ENCODE measurements at regions not wholly inside any gene's neighbourhood (a gene's known extent, or its start where the extent isn't known, plus 50 kb on each side); places are given as distances from the start of the nearest gene placed in this dataset.

DNA sequence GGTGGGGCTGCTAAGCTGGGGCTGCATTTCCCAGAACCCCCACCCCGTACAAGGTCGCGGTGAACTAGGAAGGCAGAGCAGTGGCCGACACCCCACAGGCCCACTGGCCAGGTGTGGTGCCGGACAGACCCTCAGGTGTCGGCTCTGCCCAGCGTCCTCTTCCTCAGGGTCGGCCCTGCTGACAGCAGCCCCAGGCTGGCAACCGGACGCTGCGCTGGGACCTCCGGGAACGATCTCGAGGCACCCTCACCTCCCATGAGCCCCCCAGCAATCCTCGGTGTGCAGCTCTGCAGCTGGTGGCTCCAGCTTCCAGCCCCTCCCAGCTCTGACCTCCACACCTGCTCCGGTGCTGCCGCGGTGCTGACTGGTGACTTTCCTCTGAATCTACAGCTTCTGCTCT, 142.9 kb upstream of the SPACA7 start:
- no peak overlapping the region for H3K4me3 ChIP-seq
- H3K27ac ChIP-seq: no peak overlapping the region
- no peak for DNase-seq (ENCODE audit: low spot score in 2 of 2)
- H3K36me3 ChIP-seq: no peaks in the 10 kb centered on the region
- TF ChIP-seq, protein P1, sequence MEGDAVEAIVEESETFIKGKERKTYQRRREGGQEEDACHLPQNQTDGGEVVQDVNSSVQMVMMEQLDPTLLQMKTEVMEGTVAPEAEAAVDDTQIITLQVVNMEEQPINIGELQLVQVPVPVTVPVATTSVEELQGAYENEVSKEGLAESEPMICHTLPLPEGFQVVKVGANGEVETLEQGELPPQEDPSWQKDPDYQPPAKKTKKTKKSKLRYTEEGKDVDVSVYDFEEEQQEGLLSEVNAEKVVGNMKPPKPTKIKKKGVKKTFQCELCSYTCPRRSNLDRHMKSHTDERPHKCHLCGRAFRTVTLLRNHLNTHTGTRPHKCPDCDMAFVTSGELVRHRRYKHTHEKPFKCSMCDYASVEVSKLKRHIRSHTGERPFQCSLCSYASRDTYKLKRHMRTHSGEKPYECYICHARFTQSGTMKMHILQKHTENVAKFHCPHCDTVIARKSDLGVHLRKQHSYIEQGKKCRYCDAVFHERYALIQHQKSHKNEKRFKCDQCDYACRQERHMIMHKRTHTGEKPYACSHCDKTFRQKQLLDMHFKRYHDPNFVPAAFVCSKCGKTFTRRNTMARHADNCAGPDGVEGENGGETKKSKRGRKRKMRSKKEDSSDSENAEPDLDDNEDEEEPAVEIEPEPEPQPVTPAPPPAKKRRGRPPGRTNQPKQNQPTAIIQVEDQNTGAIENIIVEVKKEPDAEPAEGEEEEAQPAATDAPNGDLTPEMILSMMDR (IDR thresholded peaks at IDR 0.05): no peak
- TF ChIP-seq POLR2A (IDR thresholded peaks at IDR 0.05) (no peak), EP300 (IDR thresholded peaks at IDR 0.05) (no peak)
- no peaks in the 10 kb centered on the region for H3K27me3 ChIP-seq
- peaks cover 0 to 5% (median 0%) of the 10 kb centered on the region in 4 donors for H3K9me3 ChIP-seq
- 77 to 86% methylated on average over 9 to 18 of the region's 18 CpGs for WGBS, 2 donors
- no peaks in the 10 kb centered on the region for H3K4me1 ChIP-seq

DNA sequence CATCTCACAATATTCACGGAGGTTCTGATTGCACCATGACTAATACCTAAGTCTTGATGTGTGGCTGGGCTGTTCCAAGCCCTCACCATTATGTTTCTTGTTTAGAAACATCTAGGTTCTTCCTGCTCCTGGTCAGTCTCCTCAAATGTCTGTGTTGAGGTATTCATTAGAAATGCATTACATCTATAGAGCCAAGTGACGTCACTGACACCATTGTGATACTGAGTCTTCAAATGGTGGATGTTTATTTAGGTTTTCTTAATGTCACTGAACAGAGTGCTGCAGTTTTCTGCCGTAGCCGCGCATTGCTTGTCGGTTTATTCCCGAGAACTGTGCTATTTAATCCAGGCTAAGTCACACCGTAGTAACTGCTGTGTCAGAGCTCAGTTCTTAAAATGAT, 142.4 kb upstream of the SPACA7 start:
- DNase-seq (ENCODE audit: low spot score in 2 of 2): no peak
- Histone ChIP-seq H3K27me3 (no peaks in the 10 kb centered on the region), H3K36me3 (no peaks in the 10 kb centered on the region), H3K9me3 (peaks cover 0 to 9% (median 0%) of the 10 kb centered on the region in 4 donors), H3K27ac (no peak overlapping the region), H3K4me3 (no peak overlapping the region), H3K4me1 (no peaks in the 10 kb centered on the region)
- TF ChIP-seq EP300 (IDR thresholded peaks at IDR 0.05) (no peak), POLR2A (IDR thresholded peaks at IDR 0.05) (no peak)
- TF ChIP-seq, protein P1 (IDR thresholded peaks at IDR 0.05): no peak
- WGBS, 2 donors: 86% methylated on average over 8 of the region's 8 CpGs

DNA sequence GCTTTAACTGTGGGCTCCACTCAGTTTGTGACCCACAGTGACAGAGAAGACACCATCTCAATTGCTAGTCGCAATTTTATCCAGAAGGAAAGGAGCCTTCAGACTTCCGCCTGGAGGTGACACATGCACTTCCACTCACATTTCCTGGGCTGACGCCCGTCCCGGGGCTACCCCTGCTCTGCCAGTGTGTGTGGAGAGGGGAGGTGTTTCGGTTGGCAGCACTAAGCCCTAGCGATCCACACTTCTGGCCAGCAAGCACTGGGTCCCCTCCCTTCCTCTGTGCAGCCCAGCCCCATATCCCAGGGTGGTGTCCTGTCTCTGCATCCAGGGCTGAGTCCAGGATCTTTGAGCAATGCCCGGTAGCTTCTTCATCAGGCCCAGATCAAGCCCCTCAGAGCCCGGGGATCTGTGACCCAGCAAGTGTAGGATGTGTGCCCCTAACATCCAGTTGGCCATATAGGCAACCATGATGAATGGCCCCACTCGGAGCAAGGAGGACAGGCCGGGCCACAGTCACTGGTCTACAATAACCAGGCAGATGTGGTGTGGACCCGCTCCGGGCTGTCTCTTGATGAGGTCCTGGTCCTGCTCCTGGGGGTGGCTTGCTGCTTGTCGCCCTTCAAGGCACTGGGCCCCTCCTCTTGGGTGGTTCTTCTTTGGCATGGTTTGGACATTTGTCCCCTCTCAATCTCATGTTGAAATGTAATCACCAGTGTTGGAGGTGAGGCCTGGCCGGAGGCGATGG, 141.9 kb upstream of the SPACA7 start:
- no peak overlapping the region for H3K27ac ChIP-seq
- peaks cover 0 to 13% (median 0%) of the 10 kb centered on the region in 4 donors for H3K9me3 ChIP-seq
- TF ChIP-seq, protein P1 (IDR thresholded peaks at IDR 0.05): no peak
- no peak for TF ChIP-seq EP300 (IDR thresholded peaks at IDR 0.05)
- TF ChIP-seq POLR2A (IDR thresholded peaks at IDR 0.05): no peak
- no peaks in the 10 kb centered on the region for H3K36me3 ChIP-seq
- no peaks in the 10 kb centered on the region for H3K4me1 ChIP-seq
- H3K27me3 ChIP-seq: no peaks in the 10 kb centered on the region
- WGBS, 2 donors: 78 to 84% methylated on average over 14 to 16 of the region's 16 CpGs
- DNase-seq (ENCODE audit: low spot score in 2 of 2): no peak
- H3K4me3 ChIP-seq: no peak overlapping the region

DNA sequence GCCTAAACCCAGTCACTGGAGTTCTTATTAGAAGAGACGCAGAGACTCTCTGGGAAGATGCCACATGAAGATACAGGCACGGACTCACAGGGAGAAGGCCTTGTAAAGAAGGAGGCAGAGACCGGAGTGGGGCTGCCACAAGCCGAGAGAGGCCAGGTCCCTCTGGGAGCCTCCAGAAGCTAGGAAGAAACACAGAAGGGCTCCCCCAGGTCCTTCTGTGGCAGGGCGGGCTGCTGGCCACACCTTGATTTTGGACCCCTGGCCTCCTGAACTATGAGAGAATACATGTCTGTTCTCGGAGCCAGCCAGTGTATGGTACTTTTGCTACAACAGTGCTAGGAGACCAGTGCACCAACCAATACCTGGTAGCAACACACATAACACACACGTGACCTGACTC, 140.1 kb upstream of the SPACA7 start:
- no peaks in the 10 kb centered on the region for H3K27me3 ChIP-seq
- H3K4me1 ChIP-seq: no peaks in the 10 kb centered on the region
- TF ChIP-seq, protein P1 (IDR thresholded peaks at IDR 0.05): no peak
- TF ChIP-seq EP300 (IDR thresholded peaks at IDR 0.05) (no peak), POLR2A (IDR thresholded peaks at IDR 0.05) (no peak)
- H3K36me3 ChIP-seq: no peaks in the 10 kb centered on the region
- no peak for DNase-seq (ENCODE audit: low spot score in 2 of 2)
- 76 to 79% methylated on average over 7 of the region's 7 CpGs for WGBS, 2 donors
- no peak overlapping the region for H3K27ac ChIP-seq
- H3K9me3 ChIP-seq: peaks cover 0 to 13% (median 0%) of the 10 kb centered on the region in 4 donors
- no peak overlapping the region for H3K4me3 ChIP-seq

DNA sequence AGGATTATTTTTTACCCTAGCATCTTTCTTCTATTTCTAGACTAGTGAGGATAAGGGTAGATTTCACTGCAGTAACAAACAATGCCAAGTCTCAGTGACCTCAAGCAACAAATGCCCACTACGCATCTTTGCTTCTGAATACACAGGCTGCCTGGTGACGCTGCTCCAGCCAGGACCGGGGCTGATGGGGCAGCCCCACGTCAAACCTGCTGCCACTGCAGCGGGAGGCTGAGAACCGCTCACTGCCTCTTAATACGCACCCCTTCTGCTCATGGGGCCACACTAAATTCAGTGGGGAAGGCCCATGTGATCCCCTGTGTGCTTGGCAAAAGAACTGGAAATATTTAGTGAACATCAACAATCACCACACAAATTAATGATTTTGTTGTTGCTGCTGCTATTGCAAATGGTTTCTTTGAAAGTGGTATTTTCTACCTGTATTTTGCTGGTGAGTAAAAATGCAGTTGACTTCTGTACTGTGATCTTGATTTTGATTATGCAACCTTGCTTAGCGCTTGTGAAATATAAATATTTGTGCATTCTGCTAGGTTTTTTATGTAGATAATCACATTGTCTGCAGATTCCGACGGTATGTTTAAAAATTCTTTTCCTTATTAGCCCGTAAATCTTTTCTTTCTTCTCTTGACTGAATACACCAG, 139.5 kb upstream of the SPACA7 start:
- Histone ChIP-seq H3K4me3 (no peak overlapping the region), H3K4me1 (no peaks in the 10 kb centered on the region), H3K27me3 (no peaks in the 10 kb centered on the region), H3K36me3 (no peaks in the 10 kb centered on the region), H3K27ac (no peak overlapping the region), H3K9me3 (peaks cover 0 to 13% (median 0%) of the 10 kb centered on the region in 4 donors)
- TF ChIP-seq POLR2A (IDR thresholded peaks at IDR 0.05) (no peak), EP300 (IDR thresholded peaks at IDR 0.05) (no peak)
- TF ChIP-seq, protein P1 (IDR thresholded peaks at IDR 0.05): no peak
- WGBS, 2 donors: 91 to 92% methylated on average over 11 of the region's 11 CpGs
- DNase-seq (ENCODE audit: low spot score in 2 of 2): no peak
